HG02884 (cell line): ENCODE measurements at regions not wholly inside any gene's neighbourhood (a gene's known extent, or its start where the extent isn't known, plus 50 kb on each side); places are given as distances from the start of the nearest gene placed in this dataset.

Source experiments
- ATAC-seq: cut with Tn5 transposase; IDR thresholded peaks from one replicate; pipeline ENCODE4 v1.9.1; 2021; ENCODE audit warnings: mild to moderate bottlenecking, moderate library complexity; ENCODE audit not compliant: unreplicated experiment

- ATAC-seq: no peak
These were observed 112.8 kb upstream of the ATF7IP start for GRCh38 chr12:14252697-14253096.

DNA sequence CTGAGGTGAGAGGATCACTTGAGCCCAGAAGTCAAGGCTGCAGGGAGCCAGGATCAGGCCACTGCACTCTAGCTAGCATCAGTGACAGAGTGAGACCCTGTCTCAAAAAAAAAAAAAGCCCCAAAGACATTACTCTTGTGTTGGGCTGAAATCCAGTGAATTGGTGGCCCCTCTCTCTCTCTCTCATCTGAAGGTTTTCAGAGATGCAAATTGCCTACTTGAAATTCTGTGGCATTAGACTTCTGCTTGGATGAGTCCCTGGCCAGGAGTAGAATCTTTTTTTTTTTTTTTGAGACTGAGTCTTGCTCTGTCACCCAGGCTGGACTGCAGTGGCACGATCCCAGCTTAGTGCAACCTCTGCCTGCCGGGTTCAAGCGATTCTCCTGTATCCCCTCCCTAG is 112.0 kb upstream of the ATF7IP start:
- ATAC-seq: no peak

DNA sequence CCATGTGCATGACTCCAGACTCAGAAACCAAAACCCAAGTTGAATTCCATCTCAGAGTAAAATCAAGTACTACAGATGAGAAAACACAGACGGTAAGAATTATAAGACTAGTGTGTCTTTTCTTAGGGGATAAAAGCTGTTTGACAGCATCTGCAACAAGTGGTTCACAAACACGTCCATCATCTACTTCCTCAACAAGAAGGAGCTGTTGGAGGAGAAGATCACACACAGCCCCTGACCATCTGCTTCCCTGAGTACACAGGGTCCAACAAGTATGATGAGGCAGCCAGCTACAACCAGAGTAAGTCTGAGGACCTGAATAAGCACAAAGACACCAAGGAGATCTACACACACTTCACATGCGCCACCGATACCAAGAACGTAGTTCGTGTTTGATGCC is 110.7 kb upstream of the ATF7IP start:
- ATAC-seq: no peak

DNA sequence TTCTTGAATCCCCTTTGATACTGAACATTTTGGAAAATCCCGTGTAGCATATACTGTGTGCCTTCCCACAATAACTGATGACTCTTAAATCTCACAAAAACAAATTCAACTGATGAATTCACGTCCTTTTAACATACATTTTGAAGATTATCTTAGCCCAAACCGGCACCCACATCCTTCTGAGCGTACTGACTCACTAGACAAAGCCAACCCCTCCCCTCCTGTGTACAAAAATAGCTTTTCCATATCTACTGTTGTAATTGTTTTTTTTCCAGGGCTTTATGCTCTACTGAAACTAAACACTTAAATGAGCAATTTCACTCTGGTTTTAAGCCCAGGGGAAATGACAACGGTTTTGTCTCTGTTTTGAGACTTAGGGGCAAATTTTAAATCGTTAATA is 109.4 kb upstream of the ATF7IP start:
- no peak for ATAC-seq

DNA sequence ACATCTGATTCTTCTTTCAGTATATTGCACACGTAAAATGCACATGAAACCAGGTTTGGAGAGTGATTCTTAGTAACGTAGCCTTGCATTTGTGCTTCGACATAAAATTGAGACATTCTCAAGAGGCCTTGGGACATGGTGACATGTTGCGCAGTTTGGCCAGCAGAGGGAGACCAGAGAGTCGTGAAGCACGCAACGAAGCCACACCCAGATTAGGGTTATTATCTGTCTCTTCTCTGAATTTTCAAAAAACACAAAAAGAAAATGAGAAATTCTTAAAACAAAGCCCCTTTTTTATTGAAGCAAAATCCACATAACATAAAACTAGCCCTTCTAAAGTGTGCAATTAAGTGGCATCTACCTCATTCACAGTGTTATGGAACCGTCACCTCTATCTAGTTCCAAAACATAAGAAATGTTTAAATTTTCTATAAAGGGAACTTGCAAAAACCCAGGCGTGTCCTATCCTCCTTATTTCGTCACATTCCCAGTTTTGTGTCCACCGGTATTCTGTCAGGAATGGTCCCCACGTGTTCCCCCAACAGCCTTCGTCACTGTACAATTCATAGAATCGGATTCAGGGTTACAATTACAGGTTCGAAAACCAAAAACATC is 108.8 kb upstream of the ATF7IP start:
- no peak for ATAC-seq

GRCh38 chr12:14257303-14257733 is 108.2 kb upstream of the ATF7IP start:
- no peak for ATAC-seq

GRCh38 chr12:14257734-14258574 is 107.5 kb upstream of the ATF7IP start:
- ATAC-seq: no peak

DNA sequence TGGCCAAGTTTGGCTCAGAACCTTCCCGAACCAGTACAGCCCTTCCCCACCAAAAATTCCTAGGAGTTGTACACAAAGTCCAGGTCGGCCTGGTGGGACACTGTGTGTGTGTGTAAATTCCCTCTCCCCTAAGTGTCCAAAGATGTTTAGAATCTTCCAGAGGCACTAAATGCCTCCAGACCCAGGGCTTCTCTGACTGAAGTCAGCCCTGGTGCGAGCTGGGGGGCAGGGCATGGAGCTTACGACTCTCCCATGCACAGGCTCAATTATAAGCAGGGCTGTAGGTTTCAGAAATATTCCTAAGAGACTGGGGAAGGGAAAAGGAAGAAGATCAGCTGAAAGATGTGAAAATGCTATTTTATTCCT is 106.9 kb upstream of the ATF7IP start:
- no peak for ATAC-seq

- ATAC-seq: no peak
These were observed 105.9 kb upstream of the ATF7IP start for GRCh38 chr12:14259481-14260010.

GRCh38 chr12:14260011-14260993 is 105.2 kb upstream of the ATF7IP start:
- no peak for ATAC-seq

GRCh38 chr12:14261096-14261495 is 104.4 kb upstream of the ATF7IP start:
- ATAC-seq: no peak

DNA sequence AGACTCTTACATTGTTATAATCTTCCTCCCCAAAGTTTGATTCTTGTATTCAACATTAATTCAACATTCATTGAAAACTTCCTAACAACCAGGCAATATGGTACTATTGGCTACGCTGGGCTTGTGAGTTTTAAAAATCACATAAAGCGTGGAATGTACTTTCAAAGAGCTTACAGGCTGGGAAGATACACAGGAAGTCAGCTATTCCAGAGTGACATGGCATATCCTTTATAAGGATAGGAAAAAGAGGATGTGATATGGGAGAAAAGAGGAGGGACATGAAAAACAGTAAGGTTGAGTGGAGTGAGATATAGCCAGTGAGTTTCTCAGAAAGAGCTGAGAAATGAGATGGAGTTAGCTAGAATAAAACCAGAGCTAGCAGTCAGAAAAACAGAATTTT is 103.6 kb upstream of the ATF7IP start:
- no peak for ATAC-seq

GRCh38 chr12:14262771-14263511 is 102.5 kb upstream of the ATF7IP start:
- ATAC-seq: no peak

GRCh38 chr12:14263742-14264141 is 101.7 kb upstream of the ATF7IP start:
- ATAC-seq: no peak

DNA sequence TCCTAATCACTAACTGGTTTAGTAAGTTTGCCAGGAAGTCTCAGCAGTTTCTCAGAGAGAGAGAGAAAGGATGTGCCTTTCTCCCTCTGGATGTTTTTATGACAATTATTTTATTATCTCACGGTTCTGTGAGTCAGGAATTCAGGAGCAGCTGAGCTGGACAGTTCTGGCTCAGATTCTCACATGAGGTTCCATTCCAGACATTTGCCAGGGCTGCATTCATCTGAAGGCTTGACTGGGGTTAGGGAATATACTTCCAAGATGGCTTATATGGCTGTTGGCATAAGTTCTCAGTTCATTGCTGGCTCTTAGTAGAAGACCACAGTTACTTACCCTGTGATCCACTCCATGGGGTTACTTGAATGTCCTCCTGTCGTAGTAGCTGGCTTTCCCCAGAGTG is 101.2 kb upstream of the ATF7IP start:
- no peak for ATAC-seq

GRCh38 chr12:14264778-14265177 is 100.7 kb upstream of the ATF7IP start:
- no peak for ATAC-seq

DNA sequence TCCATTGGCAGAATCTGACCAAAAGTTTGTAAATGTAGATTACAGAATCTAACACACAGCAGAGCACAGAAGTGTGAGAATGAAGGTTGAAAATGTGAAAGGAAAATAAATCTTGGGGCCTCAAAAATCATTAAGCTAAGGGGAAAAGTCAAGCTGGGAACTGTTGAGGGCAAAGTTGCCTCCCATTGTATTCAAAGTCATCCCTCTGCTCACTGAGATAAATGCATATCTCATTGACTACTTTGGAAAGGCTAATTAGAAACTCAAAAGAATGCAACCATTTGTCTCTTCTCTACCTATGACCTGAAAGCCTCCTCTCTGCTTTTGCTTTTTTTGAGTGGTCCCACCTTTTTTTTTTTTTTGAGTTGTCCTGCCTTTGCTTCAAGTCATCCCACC is 97.4 kb upstream of the ATF7IP start:
- no peak for ATAC-seq

GRCh38 chr12:14270392-14270791 is 95.1 kb upstream of the ATF7IP start:
- ATAC-seq: no peak

DNA sequence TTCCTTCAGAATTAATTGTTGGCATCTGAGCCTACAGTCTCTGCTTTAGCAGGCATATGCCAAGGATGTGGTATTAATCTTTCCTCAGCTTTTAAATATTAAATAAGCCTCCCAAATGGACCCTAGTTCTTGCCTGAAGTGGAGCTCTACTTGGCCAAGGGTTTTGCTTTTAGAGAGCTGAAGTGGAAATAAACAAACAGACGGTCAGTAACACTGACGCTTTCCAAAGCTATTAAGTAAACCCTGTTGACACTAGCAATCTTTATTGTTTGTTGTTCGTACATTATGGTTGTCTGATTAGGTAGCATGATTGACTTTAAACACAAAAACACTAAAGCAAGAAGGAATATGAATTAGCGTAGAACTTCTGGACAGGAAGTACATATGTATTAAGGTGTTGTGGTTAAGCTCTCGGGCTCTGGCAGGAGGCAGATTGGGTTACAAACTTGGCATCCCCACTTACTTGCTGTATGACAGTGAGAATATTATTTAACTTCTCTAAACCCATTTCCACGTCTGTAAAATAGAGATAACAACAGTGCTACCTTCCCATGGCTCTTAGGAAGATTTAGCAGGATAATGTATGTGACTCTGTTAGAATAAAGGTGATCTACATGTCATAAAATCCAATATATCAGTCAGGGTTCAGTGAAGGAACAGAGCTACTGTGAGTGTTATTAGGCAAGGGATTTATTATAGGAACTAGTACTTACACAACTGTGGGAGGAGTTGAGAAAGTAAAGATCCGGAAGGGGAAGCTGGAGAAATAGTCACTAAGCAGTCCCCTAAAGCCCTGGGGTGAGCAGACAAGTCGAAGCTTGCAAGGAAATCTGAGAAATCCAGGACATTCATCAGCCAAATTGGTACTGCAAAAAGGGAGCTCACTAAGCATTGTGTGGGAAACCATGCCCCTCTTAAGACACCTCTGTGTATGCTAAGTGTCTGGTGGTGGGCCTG is 92.2 kb upstream of the ATF7IP start:
- no peak for ATAC-seq
